Sigmoid colon (tissue), 6 donors: ENCODE measurements at regions not wholly inside any gene's neighbourhood (a gene's known extent, or its start where the extent isn't known, plus 50 kb on each side); places are given as distances from the start of the nearest gene placed in this dataset.
A peak's percentile ranks its signal among the peaks of the same experiment; 100 is the strongest.

Experiments
- DNase-seq: peaks from one replicate; pipeline ENCODE4 v3.0.0-alpha.2; 2019
- H3K27ac ChIP-seq, 4 donors: fragments of 200-600 bp; sonication (generic); one replicate each; pipeline ENCODE4 v1.5.1; 2016 to 2019; ENCODE audit warnings: mild to moderate bottlenecking in 1 of 4
- H3K27me3 ChIP-seq, 3 donors: fragments of 200-600 bp; sonication (generic); one replicate each; pipeline ENCODE4 v1.5.1; 2019; ENCODE audit warnings: mild to moderate bottlenecking in 1 of 3
- H3K36me3 ChIP-seq, 4 donors: fragments of 200-600 bp; sonication (generic); one replicate each; pipeline ENCODE4 v1.5.1; 2016 to 2019
- H3K4me1 ChIP-seq, 4 donors: fragments of 200-600 bp; sonication (generic); one replicate each; pipeline ENCODE4 v1.5.1; 2017 to 2019
- H3K4me3 ChIP-seq, 4 donors: fragments of 200-600 bp; sonication (generic); one replicate each; pipeline ENCODE4 v1.5.1; 2017 to 2019; ENCODE audit warnings: mild to moderate bottlenecking in 2 of 4, moderate library complexity in 1 of 4
- H3K9me3 ChIP-seq, 4 donors: fragments of 200-600 bp in 3 of 4; sonication (generic) in 3 of 4; one replicate each; pipeline versions ENCODE4 v1.5.1 to v1.6.1; 2013 to 2019
- CTCF ChIP-seq, 4 experiments: fragments of 450-650 bp in 3 of 4; fragments of 200-600 bp in 1 of 4; IDR thresholded peaks; one replicate each; pipeline ENCODE4 v1.5.1; 2016 to 2019; ENCODE audit warnings: antibody characterized with exemption in 4 of 4, mild to moderate bottlenecking in 3 of 4, moderate library complexity in 2 of 4
- EP300 ChIP-seq, 4 donors: sonication (generic); formaldehyde crosslinking; IDR thresholded peaks; one replicate each; pipeline ENCODE4 v1.6.1; 2017; ENCODE audit warnings: antibody characterized with exemption in 4 of 4
- POLR2A ChIP-seq, 2 donors: fragments of 450-650 bp; IDR thresholded peaks; one replicate each; pipeline ENCODE4 v1.6.1; 2016; ENCODE audit warnings: antibody characterized with exemption in 2 of 2, mild to moderate bottlenecking in 2 of 2, moderate library complexity in 2 of 2
- POLR2AphosphoS5 ChIP-seq, 4 donors: sonication (generic); formaldehyde crosslinking; IDR thresholded peaks; one replicate each; pipeline ENCODE4 v1.6.1; 2017; ENCODE audit warnings: antibody characterized with exemption in 4 of 4
- WGBS, 2 donors: extraction: QIAGEN DNeasy Blood & Tissue Kit; methylation state at CpG; one replicate each; pipeline ENCODE4 v1.1.7; 2013; 5-methylcytosine and 5-hydroxymethylcytosine counted together
- intact Hi-C: fragments of 100-400 bp; cut with DNase I; formaldehyde crosslinking; loops from one replicate; pipeline ENCODE4 v1.15.1; 2023
- donor health status: healthy with polysubstance abuse.
- donor health status: healthy.

- H3K36me3 ChIP-seq: no peaks in the 10 kb centered on the region
- no peak for TF ChIP-seq CTCF (IDR thresholded peaks at IDR 0.05)
- no peak for TF ChIP-seq POLR2A (IDR thresholded peaks at IDR 0.05)
- TF ChIP-seq EP300 (IDR thresholded peaks at IDR 0.05): no peak
- TF ChIP-seq POLR2AphosphoS5 (IDR thresholded peaks at IDR 0.05): no peak
- H3K27ac ChIP-seq: no peak overlapping the region
- 48 to 81% methylated on average over 3 of the region's 3 CpGs for WGBS, 2 donors
- H3K9me3 ChIP-seq: no peaks in the 10 kb centered on the region
- DNase-seq: no peak
- no peaks in the 10 kb centered on the region for H3K27me3 ChIP-seq
- no peak overlapping the region for H3K4me3 ChIP-seq
- no peaks in the 10 kb centered on the region for H3K4me1 ChIP-seq
- intact Hi-C loops: no loop called here
Observed at GRCh38 chr9:106643211-106643930, 219.6 kb upstream of the ZNF462 start.

- TF ChIP-seq POLR2AphosphoS5 (IDR thresholded peaks at IDR 0.05): no peak
- no peak for TF ChIP-seq CTCF (IDR thresholded peaks at IDR 0.05)
- no peak for TF ChIP-seq EP300 (IDR thresholded peaks at IDR 0.05)
- TF ChIP-seq POLR2A (IDR thresholded peaks at IDR 0.05): no peak
- H3K36me3 ChIP-seq: no peaks in the 10 kb centered on the region
- H3K27ac ChIP-seq: no peak overlapping the region
- H3K9me3 ChIP-seq: no peaks in the 10 kb centered on the region
- intact Hi-C loops: no loop called here
- 83 to 88% methylated on average over 3 of the region's 3 CpGs for WGBS, 2 donors
- no peaks in the 10 kb centered on the region for H3K27me3 ChIP-seq
- DNase-seq: no peak
- H3K4me1 ChIP-seq: no peaks in the 10 kb centered on the region
- H3K4me3 ChIP-seq: no peak overlapping the region
Observed at GRCh38 chr9:106644661-106645060, 218.3 kb upstream of the ZNF462 start.

GRCh38 chr9:106648799-106649198, 214.2 kb upstream of the ZNF462 start:
- 7 to 35% methylated on average over 2 of the region's 2 CpGs for WGBS, 2 donors
- no peak for DNase-seq
- H3K4me1 ChIP-seq: no peaks in the 10 kb centered on the region
- intact Hi-C loops: no loop called here
- TF ChIP-seq POLR2A (IDR thresholded peaks at IDR 0.05) (no peak), POLR2AphosphoS5 (IDR thresholded peaks at IDR 0.05) (no peak), CTCF (IDR thresholded peaks at IDR 0.05) (peak in 2 of 4 experiments; percentile 5 to 15), EP300 (IDR thresholded peaks at IDR 0.05) (no peak)
- no peak overlapping the region for H3K4me3 ChIP-seq
- no peak overlapping the region for H3K27ac ChIP-seq
- H3K36me3 ChIP-seq: no peaks in the 10 kb centered on the region
- no peaks in the 10 kb centered on the region for H3K9me3 ChIP-seq
- H3K27me3 ChIP-seq: no peaks in the 10 kb centered on the region

GRCh38 chr9:106649664-106650063, 213.3 kb upstream of the ZNF462 start:
- TF ChIP-seq CTCF (IDR thresholded peaks at IDR 0.05) (no peak), POLR2AphosphoS5 (IDR thresholded peaks at IDR 0.05) (no peak), EP300 (IDR thresholded peaks at IDR 0.05) (no peak), POLR2A (IDR thresholded peaks at IDR 0.05) (no peak)
- no peak overlapping the region for H3K4me3 ChIP-seq
- no peaks in the 10 kb centered on the region for H3K4me1 ChIP-seq
- H3K27me3 ChIP-seq: no peaks in the 10 kb centered on the region
- no peak for DNase-seq
- H3K36me3 ChIP-seq: no peaks in the 10 kb centered on the region
- intact Hi-C loops: no loop called here
- H3K27ac ChIP-seq: no peak overlapping the region
- no peaks in the 10 kb centered on the region for H3K9me3 ChIP-seq
- 92 to 93% methylated on average over 4 of the region's 4 CpGs for WGBS, 2 donors

- TF ChIP-seq CTCF (IDR thresholded peaks at IDR 0.05) (no peak), POLR2AphosphoS5 (IDR thresholded peaks at IDR 0.05) (no peak), POLR2A (IDR thresholded peaks at IDR 0.05) (no peak), EP300 (IDR thresholded peaks at IDR 0.05) (no peak)
- no peak for DNase-seq
- no peak overlapping the region for H3K27ac ChIP-seq
- no peaks in the 10 kb centered on the region for H3K9me3 ChIP-seq
- H3K4me3 ChIP-seq: no peak overlapping the region
- H3K36me3 ChIP-seq: no peaks in the 10 kb centered on the region
- no peaks in the 10 kb centered on the region for H3K27me3 ChIP-seq
- intact Hi-C loops: no loop called here
- H3K4me1 ChIP-seq: no peaks in the 10 kb centered on the region
Observed at GRCh38 chr9:106653213-106653612, 209.8 kb upstream of the ZNF462 start.
